ENCODE measurements at regions not wholly inside any gene's neighbourhood (a gene's known extent, or its start where the extent isn't known, plus 50 kb on each side); places are given as distances from the start of the nearest gene placed in this dataset.
"Not testable (repeated sequence)": the region's sequence is repeated elsewhere in the genome, so short reads cannot be mapped to it uniquely, and the experiment has no call there.

DNA sequence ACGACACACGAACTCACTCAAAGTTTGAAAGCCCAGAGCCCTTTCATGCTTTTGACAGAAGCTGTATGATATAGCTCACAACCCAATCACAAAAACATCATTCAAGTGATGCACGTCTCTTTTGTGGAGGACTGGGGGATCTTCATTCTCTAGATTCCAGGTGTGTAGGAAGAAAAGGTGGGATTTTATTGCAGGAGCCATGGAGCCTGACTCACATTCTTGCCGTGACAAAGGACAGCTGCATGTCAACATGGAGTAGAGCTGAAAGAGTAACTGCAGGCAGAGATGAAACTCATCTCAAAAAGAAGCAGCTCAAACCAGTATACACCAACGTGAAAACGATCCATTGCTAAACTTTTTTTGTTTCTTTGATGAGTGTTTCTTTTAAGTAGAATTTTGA is 50.9 kb upstream of the PDE1A start:
- no peak for DNase-seq (ENCODE audit: low read depth)

- no peak for DNase-seq (ENCODE audit: low read depth)
Observed at GRCh38 chr2:182481676-182482075, 54.8 kb upstream of the PDE1A start.

DNA sequence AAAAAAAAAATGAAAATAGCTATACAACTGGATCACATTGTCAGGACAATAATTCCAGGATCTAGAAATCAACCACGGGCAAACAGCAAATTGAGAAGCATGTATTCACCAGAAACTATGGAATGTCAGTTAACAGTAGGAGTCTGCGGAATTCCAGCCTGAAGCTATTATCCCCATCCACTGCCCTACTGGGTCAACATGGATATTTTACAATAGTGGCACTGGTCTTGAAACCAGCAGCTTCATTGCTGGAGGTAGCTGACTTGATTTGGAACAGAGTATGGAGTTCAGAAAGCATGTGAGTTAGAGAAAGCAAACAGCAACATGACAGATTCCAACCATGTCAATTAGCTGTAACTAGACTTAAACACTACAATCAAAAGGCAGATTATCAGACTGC is 55.7 kb upstream of the PDE1A start:
- DNase-seq (ENCODE audit: low read depth), result no peak

- peak; percentile 30 for DNase-seq (ENCODE audit: low read depth)
Observed at GRCh38 chr2:182496596-182496995, 69.8 kb upstream of the PDE1A start.

DNA sequence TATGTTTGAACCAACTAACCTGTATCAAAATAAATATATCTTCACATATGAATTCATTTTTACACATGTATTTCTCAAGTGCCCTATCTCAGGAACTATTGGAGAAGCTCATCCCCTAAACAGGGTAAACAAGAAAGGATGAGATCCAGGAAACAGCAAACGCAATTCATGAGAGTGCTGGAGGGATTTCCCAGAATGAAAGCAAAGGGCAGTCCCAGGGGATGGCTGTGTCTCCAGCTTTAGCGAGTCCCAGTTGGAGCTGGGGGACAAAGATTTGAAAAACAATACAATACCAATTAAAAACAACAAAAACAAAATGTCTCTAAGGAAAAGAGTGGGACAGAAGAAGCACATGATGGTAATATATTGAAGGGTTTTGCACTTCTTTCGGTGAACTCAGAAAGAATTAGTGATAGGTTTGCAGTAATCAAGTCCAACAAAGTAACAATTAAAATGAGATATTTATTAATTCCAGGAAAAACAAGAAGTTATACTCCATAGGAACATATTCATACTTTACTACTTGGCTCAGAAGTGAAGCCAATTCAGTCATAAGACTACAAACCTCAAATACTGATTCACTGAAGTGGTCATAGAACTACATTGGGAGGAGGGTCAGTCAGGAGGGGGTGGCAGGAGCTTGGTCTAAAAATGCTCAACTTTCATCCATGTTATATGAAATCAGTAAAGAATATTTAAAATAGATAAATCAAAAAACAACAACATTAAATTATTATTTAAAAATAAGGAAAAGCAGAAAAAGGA is 73.1 kb upstream of the PDE1A start:
- peak; percentile 19 for DNase-seq (ENCODE audit: low read depth)

- peak; percentile 73 for DNase-seq (ENCODE audit: low read depth)
Observed at GRCh38 chr2:182503886-182504285, 77.0 kb upstream of the PDE1A start.

GRCh38 chr2:182504903-182505302 is 78.1 kb upstream of the PDE1A start:
- peak; percentile 95 for DNase-seq (ENCODE audit: low read depth)

- peak; percentile 84 for DNase-seq (ENCODE audit: low read depth)
Observed at GRCh38 chr2:182506606-182507005, 79.8 kb upstream of the PDE1A start.

- DNase-seq (ENCODE audit: low read depth), result not testable (repeated sequence)
Observed at GRCh38 chr2:182508583-182508982, 81.7 kb upstream of the PDE1A start.

DNA sequence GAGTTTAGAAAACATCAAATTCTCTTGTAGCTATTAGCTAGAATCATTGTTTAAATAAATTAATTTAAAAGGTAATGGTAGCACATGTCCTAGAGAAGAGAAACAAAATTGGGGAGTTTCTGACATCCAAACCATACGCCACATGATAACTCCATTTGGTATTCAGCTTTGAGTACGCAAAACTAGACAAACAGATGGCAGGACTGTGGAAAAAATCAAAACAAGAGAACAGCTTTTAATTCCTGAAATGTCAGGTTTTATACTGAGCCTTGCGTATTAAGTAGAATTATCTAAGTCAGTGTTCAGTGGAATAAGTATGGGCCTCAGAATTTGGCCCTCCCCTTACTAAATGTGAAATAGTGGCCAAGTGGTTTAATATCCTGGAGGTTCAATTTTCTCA is 82.4 kb upstream of the PDE1A start:
- DNase-seq (ENCODE audit: low read depth), result no peak

- DNase-seq (ENCODE audit: low read depth), result no peak
Observed at GRCh38 chr2:182521453-182522404, 94.9 kb upstream of the PDE1A start.

GRCh38 chr2:182522405-182522896 is 95.6 kb upstream of the PDE1A start:
- DNase-seq (ENCODE audit: low read depth), result peak; percentile 25

DNA sequence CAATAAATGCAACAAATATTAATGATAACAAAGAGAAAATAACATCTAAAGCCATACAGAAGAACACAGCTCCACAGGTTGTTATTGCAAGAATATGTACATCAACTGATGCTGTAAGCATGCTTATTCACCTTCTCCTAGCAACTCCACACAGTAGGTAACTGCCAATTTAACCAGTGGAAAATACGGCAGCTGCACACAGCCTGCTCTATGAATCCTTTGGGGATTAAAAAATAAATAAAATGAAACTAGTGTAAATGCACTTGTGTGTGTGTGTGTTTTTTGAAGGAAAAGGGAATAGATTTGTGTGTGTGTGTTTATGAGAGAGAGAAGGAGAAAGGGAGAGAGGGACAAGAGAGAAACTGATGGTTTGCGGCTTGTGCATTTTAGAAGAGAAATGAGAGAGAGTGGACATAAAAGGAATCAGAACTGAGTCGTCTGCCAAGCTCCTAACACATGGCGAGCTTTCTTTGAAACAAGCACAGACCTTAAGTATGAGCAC is 96.2 kb upstream of the PDE1A start:
- no peak for DNase-seq (ENCODE audit: low read depth)

DNA sequence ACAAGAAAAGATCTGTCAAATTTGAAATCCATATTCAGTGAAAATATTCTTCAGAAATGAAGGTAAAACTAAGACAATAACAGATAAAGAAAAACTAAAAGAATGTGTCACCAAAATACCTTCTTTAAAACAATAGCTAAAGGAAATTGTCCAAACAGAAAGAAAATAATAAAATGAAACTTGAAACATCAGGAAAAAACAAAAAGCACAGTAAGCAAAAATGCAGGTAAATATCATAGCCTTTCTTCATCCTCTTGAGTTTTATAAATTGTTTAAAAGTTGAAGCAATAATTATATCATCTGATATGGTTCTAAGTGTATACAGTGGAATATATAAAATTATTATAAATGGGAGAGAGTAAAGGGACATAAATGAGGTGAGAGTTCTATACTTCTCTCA is 103.8 kb upstream of the PDE1A start:
- DNase-seq (ENCODE audit: low read depth), result no peak

DNA sequence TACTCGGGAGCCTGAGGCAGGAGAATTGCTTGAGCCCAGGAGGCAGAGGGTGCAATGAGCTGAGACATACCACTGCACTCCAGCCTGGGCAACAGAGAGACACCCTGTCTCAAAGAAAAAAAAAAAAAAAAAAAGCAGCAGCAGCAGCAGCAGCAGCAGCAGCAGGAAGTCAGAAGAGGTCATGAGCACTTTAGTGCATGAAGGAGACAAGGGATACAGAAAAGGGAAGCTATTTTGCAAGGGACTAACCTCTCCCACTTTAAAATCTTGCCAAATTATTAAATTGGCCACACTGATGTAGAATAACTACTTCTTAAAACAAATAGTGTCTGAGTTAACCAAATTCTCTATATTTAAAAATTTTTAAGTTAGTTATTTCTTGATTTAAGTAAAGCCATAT is 113.4 kb upstream of the PDE1A start:
- no peak for DNase-seq (ENCODE audit: low read depth)

DNA sequence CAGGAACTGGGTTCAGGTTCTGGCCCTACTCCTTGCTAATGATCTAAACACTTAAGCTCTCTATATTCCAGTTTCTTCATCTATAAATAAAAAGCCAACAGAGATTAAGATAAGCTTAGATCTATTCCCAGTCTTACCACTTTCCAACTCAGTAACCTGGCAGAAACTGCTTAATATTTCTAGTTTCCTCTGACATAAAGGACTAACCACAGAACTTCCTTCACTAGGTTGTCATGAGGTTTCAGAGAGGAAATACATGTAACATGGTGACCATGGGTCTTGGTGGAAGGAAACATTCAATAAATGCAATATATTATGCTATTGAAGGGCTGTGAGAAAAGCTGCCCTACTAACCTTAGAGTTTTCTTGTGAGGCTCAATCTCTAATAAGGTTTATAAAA is 114.4 kb upstream of the PDE1A start:
- DNase-seq (ENCODE audit: low read depth), result no peak

DNA sequence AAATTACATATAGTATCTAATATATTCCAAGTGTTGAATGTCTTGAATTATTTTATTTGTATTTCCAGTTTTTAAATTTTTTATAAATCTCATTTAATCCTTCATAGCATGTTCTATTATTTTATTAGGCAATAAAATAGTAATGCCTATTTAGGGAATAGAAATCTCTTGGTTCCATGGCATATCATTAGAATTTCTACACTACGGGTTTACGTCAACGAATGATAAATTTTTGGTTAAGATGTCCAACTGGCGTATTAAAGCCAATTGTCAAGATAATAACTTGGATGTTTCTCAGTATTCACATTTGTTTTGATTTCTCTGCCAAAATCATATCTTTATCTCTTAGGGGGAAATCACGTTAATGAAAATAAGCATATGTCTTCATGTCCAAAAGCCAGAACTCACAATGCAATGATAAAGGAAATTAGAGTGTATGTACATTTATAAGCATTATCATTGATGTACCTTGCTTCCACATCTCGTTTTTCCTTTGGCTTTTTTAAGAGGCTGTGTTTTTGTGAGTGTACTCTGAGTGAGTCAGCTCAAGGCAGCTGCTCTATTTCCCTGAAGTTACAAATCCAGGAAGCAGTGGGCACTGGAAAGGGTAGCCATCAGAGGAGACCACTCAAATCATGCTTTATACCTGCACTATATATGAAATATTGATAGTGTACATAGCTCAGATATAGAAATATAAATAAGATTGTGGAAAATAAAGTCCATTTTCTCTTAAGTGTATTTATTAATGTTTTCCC is 115.8 kb upstream of the PDE1A start:
- DNase-seq (ENCODE audit: low read depth), result peak; percentile 50

DNA sequence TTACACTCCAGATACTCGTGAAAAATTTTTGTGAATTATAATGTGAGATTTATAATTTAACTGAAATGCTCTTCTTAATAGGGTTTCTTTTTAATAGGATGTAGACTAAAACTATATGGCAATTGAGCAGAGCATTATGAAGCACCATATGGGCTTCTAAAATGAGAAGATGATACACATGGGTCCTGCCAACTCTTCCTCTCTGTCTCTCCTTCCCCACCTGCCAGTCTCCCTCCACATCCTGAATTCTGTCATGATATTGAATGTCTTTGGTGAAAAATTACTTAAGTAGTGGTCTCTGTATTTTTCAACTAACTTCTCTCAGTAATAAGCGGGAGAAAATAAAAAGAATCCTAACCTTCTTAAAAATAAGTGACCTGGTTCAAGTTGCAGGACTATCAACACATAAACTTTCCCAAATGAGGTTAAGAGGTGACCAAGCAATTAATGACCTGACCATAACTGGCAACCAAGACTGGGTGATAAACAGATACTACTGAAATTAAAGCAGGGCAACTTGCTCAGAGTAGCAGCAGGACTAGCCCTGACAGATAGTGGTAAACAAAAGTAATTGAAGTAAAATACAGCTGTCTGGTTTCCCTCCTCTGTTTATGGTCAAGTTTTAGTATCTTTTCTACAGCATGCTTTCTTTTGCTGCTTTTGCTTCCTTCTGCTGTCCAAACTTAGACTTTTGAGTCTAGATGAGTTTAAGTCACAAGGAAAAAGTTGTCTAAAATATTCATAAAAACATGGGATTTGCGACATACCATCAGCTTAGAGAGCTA is 117.1 kb upstream of the PDE1A start:
- DNase-seq (ENCODE audit: low read depth), result no peak

GRCh38 chr2:182545420-182546167 is 118.8 kb upstream of the PDE1A start:
- no peak for DNase-seq (ENCODE audit: low read depth)
